ENCODE measurements at regions not wholly inside any gene's neighbourhood (a gene's known extent, or its start where the extent isn't known, plus 50 kb on each side); places are given as distances from the start of the nearest gene placed in this dataset.
"Not testable (repeated sequence)": the region's sequence is repeated elsewhere in the genome, so short reads cannot be mapped to it uniquely, and the experiment has no call there.

- DNase-seq = no peak
Observed at GRCh38 chr3:110495201-110495927, 576.3 kb upstream of the NECTIN3 start.

- no peak for DNase-seq
Observed at GRCh38 chr3:110504401-110504800, 567.2 kb upstream of the NECTIN3 start.

DNA sequence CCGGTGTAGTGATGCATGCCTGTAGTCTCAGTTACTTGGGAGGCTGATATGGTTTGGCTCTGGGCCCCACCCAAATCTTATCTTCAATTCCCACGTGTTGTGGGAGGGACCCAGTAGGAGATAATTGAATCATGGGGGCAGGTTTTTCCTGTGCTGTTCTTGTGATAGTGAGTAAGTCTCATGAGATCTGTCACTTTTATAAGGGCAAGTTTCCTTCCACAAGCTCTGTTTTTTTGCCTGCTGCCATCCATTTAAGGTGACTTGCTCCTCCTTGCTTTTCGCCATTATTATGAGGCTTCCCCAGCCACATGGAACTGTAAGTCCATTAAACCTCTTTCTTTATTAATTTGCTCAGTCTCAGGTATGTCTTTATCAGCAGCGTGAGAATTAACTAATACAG lies 566.7 kb upstream of the NECTIN3 start:
- no peak for DNase-seq

DNA sequence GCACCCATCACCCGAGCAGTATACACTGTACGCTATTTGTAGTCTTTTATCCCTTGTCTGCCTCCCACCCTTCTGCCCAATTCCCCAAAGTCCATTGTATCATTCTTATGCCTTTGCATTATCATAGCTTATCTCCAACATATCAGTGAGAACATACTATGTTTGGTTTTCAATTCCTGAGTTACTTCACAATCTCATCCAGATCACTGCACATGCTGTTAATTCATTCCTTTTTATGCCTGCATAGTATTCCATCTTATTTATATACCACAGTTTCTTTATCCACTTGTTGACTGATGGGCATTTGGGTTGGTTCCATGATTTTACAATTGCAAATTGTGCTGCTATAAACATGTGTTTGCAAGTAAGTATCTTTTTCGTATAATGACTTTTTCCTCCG lies 564.7 kb upstream of the NECTIN3 start:
- DNase-seq = no peak

GRCh38 chr3:110507570-110507969 lies 564.0 kb upstream of the NECTIN3 start:
- not testable (repeated sequence) for DNase-seq

DNA sequence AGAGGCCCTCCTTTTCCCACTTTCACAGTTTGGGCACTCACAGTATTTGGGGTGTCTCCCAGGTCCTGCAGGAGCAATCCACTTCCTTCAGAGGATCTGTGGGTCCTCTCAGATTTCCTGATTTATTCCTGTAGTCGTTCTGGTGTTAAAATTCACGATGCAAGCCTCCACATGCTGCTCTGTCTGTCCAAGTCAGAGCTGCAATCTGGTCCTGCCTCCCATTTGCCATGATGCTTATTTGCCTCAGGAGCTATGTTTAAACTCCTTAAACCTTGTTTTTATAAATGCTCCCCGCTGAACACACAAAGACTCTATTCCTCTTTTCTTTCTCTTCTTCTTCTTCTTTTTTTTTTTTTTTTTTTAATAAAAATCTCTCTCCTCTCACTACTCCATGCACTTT lies 558.7 kb upstream of the NECTIN3 start:
- DNase-seq = no peak

GRCh38 chr3:110518031-110518430 lies 553.6 kb upstream of the NECTIN3 start:
- no peak for DNase-seq

GRCh38 chr3:110519071-110519470 lies 552.5 kb upstream of the NECTIN3 start:
- no peak for DNase-seq

DNA sequence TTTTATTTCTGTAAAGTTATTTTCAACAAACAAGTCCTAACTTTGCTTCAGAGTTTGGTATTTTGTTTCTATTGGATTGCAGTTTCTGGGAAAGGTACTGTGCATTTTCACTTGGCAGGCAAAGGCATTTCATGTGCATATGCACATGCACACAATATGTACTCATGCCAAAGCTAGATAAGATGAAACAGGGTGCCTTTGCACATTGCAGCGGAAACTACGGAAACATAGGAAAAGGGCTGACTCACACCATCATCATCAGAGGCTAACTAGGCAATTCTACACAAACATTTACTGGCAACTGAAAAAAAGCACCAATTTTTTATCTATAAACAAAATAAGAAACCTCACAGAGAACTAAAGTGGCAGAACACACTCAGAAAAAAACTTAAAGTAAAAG lies 550.6 kb upstream of the NECTIN3 start:
- no peak for DNase-seq

GRCh38 chr3:110525558-110526064 lies 546.0 kb upstream of the NECTIN3 start:
- not testable (repeated sequence) for DNase-seq

GRCh38 chr3:110526777-110527727 lies 544.6 kb upstream of the NECTIN3 start:
- DNase-seq = no peak

GRCh38 chr3:110528305-110529121 lies 543.1 kb upstream of the NECTIN3 start:
- DNase-seq = no peak

DNA sequence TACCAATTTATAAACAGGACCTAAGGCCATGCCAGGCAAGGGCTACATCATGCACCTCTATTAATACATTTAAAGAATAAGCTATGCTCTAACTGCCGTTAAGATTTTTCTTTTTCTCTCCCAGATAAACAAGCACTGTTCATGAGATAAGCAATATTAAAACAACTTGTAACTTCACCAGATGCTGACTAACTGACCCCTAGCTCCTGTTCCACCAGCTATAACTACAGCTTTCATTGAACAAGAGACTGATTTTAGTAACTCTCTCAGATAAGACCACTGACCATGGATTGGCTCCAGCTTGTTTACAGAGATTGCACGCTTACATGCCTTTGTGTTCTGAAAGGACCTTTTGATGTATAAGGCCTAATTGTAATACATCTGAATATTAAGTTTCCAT lies 540.7 kb upstream of the NECTIN3 start:
- DNase-seq = no peak

- DNase-seq = no peak
Observed at GRCh38 chr3:110533089-110533488, 538.5 kb upstream of the NECTIN3 start.

GRCh38 chr3:110542552-110543150 lies 529.0 kb upstream of the NECTIN3 start:
- no peak for DNase-seq

DNA sequence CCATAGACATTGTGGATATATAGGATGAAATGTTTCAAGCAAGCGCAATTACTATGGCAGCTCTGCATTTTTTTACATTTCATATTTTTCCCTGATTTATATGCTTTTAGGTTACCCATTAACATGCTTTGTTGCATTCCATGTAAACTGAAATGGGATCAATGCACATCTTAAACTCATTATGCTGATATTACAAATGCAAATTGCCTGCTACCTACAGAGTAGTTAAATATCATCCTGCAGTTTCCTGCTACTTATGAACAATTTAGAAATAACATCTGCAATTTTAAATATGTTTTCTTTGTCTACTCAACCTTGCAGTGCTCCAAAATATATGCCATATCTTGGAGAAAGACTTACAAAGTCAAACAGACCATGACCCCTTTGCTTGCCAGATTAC lies 526.9 kb upstream of the NECTIN3 start:
- DNase-seq = no peak

GRCh38 chr3:110550511-110550910 lies 521.1 kb upstream of the NECTIN3 start:
- DNase-seq = no peak

DNA sequence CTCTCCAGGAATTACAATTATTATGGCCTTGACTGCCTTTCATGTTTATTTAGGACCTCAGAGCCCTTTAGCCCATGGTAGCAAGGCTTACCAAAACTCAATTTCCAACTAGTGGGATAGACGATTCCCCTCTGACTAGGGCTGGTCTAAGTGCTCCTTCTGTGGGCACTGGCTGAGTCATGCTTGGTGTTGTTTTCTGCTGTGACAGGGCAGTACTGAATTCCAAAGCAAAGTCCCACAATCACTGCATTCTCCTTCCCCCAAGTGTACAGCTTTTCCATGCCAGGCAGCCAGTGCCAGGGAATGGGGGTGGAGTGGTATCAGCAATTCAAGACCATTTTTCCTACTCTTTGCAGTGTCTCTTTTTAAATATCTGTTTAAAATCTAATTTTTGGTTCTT lies 509.0 kb upstream of the NECTIN3 start:
- DNase-seq = no peak

DNA sequence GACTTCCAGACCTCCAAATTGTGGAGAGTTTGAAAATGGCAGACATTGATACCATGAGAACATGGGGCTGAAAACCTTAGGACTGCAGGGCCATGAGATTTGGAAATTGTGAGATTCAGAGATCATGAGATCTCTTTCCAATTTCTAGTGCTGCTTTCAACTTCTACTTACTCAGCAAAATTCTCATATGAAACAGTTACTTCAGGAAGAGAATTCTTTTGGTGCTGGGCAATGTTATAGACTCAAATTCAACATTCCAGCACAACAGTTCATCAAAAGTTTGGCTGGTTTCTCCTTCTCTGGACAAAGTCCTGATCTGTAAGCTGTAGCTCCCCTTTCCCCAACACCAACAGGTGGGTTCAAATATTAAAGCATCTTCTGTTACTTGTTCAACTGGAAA lies 506.9 kb upstream of the NECTIN3 start:
- no peak for DNase-seq

GRCh38 chr3:110567029-110567428 lies 504.6 kb upstream of the NECTIN3 start:
- DNase-seq = no peak

GRCh38 chr3:110568246-110568645 lies 503.4 kb upstream of the NECTIN3 start:
- no peak for DNase-seq

DNA sequence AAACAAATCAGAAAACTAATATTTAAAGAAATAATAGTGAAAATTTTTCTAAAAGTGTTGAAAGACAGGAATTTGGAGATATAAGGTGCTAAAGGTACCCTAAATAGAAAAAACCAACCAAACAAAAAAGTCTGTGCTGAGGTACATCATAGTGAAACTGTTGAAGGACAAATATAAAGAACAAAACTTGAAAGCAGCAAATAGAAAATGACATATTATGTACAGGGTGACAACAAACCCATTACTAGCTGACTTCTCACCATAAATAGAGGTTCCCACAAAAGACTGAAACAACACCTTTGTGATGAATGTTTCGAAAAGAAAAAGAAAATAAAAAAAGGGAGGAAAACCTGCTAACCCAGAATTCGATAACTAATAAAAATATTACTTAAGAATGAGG lies 502.5 kb upstream of the NECTIN3 start:
- no peak for DNase-seq

DNA sequence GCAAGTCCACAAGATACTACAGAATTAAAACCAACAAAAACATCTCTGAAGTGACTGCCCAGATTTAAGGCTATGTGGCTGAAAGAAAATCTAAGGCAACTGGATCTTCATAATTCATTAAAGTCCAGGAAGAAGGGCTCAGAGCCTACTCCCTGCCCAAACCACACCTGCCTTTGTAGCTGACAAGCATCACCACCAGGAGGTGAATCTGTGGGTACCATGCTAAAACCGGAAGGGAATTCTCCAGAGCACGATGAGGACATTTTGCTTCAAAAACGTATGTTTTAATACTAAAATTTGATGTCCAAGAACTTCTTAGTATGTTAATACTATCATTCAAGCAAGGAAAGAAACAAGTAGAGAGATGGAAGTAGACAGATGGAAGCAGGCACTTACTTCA lies 495.9 kb upstream of the NECTIN3 start:
- DNase-seq = no peak
